BJ (cell line): ENCODE measurements at regions not wholly inside any gene's neighbourhood (a gene's known extent, or its start where the extent isn't known, plus 50 kb on each side); places are given as distances from the start of the nearest gene placed in this dataset.

Experiments used
- CTCF ChIA-PET: fragments of 350-600 bp; formaldehyde crosslinking; extraction: SDS; loops from one replicate; lab custom pipeline; 2021; ENCODE audit warnings: antibody characterized with exemption, inconsistent platforms; lab: Yijun Ruan, JAX
- POLR2A ChIA-PET: fragments of 300-600 bp; sonication (Branson Sonifier 250); formaldehyde crosslinking; extraction: SDS; loops from one replicate; lab custom pipeline; 2021; ENCODE audit warnings: antibody characterized with exemption; lab: Charles Lee
- DNase-seq: peaks from one replicate; pipeline ENCODE4 v3.0.0-alpha.2; 2011; ENCODE audit warnings: low read depth
- H3K27me3 ChIP-seq: 2 replicates; pipeline ENCODE4 v1.6.0; 2011; ENCODE audit warnings: low read length; ENCODE audit not compliant: control insufficient read depth, insufficient read depth
- H3K36me3 ChIP-seq: 2 replicates; pipeline ENCODE4 v1.5.1; 2011; ENCODE audit warnings: low read length; ENCODE audit not compliant: control insufficient read depth, insufficient read depth
- H3K4me3 ChIP-seq: 2 replicates; pipeline ENCODE4 v1.5.1; 2011; ENCODE audit warnings: low read depth, mild to moderate bottlenecking, control low read depth, low read length
- TF ChIP-seq, protein P1 (sequence below): IDR thresholded peaks from 2 replicates; pipeline ENCODE4 v1.5.1; 2011; ENCODE audit warnings: low read depth, mild to moderate bottlenecking, control low read depth, inconsistent platforms, low read length, moderate library complexity; ENCODE audit not compliant: insufficient read depth

DNA sequence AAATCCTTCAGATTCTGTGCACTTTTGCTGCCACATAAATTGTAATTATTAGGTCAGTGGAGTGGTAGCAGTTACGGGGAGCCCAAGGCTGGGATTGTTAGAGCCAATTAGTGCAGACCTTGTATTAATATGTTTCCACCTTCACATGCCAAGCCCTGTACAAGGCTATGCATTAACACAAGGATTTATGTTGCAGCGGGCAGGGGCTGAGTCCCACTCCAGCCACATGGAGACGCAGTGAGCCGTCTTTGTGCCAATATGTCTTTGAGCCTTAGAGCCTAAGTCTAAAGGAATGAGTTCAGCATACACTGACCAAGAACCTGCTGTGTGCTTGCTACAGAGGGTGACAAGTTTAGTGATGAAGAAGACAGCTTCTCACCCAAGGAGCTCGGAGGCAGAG is 238.2 kb downstream of the TSN start:
- TF ChIP-seq, protein P1, sequence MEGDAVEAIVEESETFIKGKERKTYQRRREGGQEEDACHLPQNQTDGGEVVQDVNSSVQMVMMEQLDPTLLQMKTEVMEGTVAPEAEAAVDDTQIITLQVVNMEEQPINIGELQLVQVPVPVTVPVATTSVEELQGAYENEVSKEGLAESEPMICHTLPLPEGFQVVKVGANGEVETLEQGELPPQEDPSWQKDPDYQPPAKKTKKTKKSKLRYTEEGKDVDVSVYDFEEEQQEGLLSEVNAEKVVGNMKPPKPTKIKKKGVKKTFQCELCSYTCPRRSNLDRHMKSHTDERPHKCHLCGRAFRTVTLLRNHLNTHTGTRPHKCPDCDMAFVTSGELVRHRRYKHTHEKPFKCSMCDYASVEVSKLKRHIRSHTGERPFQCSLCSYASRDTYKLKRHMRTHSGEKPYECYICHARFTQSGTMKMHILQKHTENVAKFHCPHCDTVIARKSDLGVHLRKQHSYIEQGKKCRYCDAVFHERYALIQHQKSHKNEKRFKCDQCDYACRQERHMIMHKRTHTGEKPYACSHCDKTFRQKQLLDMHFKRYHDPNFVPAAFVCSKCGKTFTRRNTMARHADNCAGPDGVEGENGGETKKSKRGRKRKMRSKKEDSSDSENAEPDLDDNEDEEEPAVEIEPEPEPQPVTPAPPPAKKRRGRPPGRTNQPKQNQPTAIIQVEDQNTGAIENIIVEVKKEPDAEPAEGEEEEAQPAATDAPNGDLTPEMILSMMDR: no peak
- Histone ChIP-seq H3K36me3 (no peaks in the 10 kb centered on the region), H3K27me3 (no peaks in the 10 kb centered on the region; the same call in 1 of the 2 replicates), H3K4me3 (no peak overlapping the region)
- POLR2A ChIA-PET: no interaction called here
- CTCF ChIA-PET: no interaction called here
- DNase-seq: no peak

DNA sequence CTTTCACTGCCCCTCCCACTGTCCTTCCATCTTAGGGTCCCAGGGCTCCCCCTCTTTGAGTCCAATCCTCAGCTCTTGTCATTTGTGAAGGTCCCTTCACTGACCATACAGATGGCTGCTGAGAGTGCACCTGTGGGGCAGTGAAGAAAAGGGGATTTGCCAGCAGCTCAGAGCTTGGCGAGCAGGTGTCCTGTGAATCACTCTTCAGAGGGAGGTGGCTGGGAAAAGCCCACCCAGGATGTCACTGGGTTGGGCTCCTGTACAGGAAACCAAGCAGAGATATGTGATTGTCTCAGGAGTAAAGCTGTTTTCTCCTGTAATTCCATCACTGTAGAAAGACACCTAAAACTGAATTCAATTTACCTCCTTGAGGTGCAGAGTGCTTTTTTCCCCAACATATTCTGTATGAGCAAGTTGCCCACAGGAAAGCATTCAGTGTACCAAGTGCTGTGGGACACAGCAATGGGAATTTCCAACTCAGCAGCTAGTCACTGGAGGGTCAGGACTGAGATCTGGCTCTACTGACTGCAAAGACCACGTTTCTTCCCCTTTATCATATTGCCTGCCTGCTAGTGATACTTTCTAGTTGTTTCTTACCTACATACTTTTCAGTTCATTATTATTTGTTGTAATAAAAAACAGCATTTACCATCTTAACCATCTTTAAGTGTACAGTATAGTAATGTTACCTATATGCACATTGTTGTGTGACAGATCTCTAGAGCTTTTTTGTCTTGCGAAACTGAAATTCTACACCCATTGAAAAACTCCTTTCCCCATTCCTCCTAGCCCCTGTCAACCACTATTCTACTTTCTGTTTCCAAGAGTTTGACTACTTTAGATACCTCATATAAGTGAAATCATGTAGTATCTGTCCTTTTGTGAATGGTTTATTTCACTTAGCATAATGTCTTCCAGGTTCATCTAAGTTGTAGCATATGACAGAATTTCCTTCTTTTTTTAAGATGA is 239.1 kb downstream of the TSN start:
- Histone ChIP-seq H3K4me3 (no peak overlapping the region), H3K36me3 (no peaks in the 10 kb centered on the region), H3K27me3 (no peaks in the 10 kb centered on the region; the same call in 1 of the 2 replicates)
- POLR2A ChIA-PET: no interaction called here
- TF ChIP-seq, protein P1: no peak
- CTCF ChIA-PET: no interaction called here
- DNase-seq: no peak

DNA sequence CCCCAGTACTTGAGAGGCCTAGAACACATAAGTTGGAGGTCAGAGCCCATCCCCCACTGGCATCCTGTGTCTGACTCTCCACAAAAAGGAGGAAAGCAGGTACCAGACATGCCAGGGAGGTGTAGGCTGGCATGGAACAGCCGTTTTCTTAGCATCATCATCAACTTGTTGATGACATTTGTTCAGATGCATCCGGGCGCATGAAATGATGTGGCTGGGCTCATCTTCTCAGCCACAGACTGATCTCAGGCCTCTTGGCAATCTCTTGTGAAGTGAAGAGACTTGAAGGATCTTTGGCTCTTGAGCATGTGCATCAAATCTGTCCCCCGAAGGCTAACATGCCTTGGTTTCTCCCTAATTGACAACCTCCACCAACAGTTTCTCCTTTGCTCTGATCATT is 243.3 kb downstream of the TSN start:
- ChIA-PET POLR2A (no interaction called here), CTCF (no interaction called here)
- Histone ChIP-seq H3K4me3 (no peak overlapping the region), H3K27me3 (0 out of 2 replicates have a peak, but pooled peaks cover 2% of the 10 kb centered on the region), H3K36me3 (no peaks in the 10 kb centered on the region)
- TF ChIP-seq, protein P1: no peak
- no peak for DNase-seq

GRCh38 chr2:121999264-121999663 is 243.8 kb downstream of the TSN start:
- CTCF ChIA-PET: no interaction called here
- Histone ChIP-seq H3K27me3 (0 out of 2 replicates have a peak, but pooled peaks cover 2% of the 10 kb centered on the region), H3K36me3 (no peaks in the 10 kb centered on the region), H3K4me3 (no peak overlapping the region)
- DNase-seq: no peak
- POLR2A ChIA-PET: no interaction called here
- TF ChIP-seq, protein P1: no peak

DNA sequence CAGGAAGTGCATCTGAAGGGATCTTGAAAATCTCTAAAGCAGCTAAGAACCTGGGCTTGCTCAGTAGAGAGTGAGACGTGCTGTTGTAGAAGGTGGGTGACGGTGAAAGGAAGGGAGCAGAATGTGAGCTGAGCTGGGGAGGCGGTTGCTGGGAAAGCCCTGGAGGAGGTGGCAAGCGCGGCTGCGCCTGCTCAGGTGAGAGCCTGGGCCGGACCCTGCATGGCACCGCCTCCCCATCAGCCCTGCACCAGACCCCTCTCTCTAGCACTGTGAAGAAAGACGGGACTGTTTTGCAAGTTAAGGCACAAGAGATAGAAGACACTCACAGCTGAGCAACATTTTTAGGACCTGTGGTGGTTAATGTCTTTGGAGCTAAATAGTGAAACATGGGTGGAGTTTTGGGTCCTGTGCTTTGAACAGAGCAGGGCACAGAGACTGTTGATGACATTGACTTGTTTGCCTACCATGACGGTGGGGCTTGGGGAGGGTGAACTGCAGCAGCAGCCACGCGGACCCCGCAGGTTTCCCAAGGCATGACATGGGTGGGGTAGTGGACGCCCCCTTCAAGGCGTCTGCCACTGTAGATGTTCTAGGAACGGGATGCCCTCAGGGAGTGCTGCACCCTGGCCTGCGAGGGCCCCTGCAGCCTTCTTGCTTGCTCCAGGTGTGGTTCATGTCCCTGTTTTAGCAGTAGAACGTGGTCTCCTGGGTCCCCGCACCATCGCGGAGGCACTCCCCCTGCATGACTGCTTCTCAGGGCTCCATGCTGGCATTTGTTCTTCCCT is 245.3 kb downstream of the TSN start:
- ChIA-PET POLR2A (no interaction called here), CTCF (no interaction called here)
- no peak for DNase-seq
- Histone ChIP-seq H3K4me3 (no peak overlapping the region), H3K36me3 (no peaks in the 10 kb centered on the region), H3K27me3 (0 out of 2 replicates have a peak, but pooled peaks cover 2% of the 10 kb centered on the region)
- TF ChIP-seq, protein P1: no peak
